ENCODE measurements at regions not wholly inside any gene's neighbourhood (a gene's known extent, or its start where the extent isn't known, plus 50 kb on each side); places are given as distances from the start of the nearest gene placed in this dataset.

DNA sequence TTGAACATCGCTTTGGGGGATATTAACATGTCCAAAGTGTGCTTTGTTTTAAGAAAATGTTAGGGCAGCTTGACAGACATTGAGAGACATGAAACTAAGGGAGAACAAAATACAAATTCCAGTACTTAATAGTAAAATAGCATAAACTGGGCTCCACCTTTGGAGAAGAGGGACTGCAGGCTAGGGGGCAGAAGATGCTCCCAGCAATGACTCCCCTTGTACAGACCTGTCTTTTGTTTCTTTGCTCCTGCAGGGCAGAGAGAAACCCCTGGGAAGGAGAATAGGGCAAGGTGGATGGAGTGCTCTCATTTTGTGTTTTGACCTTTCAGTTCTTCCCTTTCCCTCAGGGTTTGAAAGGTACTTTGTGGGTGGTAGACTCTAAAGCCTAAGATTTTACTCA, 115.6 kb upstream of the PLCB4 start:
- TF ChIP-seq, protein P1, sequence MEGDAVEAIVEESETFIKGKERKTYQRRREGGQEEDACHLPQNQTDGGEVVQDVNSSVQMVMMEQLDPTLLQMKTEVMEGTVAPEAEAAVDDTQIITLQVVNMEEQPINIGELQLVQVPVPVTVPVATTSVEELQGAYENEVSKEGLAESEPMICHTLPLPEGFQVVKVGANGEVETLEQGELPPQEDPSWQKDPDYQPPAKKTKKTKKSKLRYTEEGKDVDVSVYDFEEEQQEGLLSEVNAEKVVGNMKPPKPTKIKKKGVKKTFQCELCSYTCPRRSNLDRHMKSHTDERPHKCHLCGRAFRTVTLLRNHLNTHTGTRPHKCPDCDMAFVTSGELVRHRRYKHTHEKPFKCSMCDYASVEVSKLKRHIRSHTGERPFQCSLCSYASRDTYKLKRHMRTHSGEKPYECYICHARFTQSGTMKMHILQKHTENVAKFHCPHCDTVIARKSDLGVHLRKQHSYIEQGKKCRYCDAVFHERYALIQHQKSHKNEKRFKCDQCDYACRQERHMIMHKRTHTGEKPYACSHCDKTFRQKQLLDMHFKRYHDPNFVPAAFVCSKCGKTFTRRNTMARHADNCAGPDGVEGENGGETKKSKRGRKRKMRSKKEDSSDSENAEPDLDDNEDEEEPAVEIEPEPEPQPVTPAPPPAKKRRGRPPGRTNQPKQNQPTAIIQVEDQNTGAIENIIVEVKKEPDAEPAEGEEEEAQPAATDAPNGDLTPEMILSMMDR (IDR thresholded peaks at IDR 0.05) = no peak
- TF ChIP-seq EP300 (IDR thresholded peaks at IDR 0.05) = no peak
